Peyer's patch (tissue), 4 donors: ENCODE measurements at regions not wholly inside any gene's neighbourhood (a gene's known extent, or its start where the extent isn't known, plus 50 kb on each side); places are given as distances from the start of the nearest gene placed in this dataset.

Experiments
- CTCF ChIP-seq, 6 experiments: fragments of 450-650 bp in 4 of 6; fragments of 200-600 bp in 2 of 6; sonication (generic) in 1 of 6; IDR thresholded peaks; one replicate each; pipeline ENCODE4 v1.5.1; 2017 to 2019; ENCODE audit warnings: antibody characterized with exemption in 6 of 6, mild to moderate bottlenecking in 3 of 6, moderate library complexity in 1 of 6
- POLR2A ChIP-seq, 2 donors: fragments of 450-650 bp; IDR thresholded peaks; one replicate each; pipeline ENCODE4 v1.5.1; 2017; ENCODE audit warnings: antibody characterized with exemption in 2 of 2, mild to moderate bottlenecking in 2 of 2, moderate library complexity in 2 of 2

- TF ChIP-seq CTCF (IDR thresholded peaks at IDR 0.05) = no peak
- no peak for TF ChIP-seq POLR2A (IDR thresholded peaks at IDR 0.05)
Observed at GRCh38 chr9:22657713-22658112, 211.1 kb downstream of the DMRTA1 start.
